GM12878 (cell line): ENCODE measurements at regions not wholly inside any gene's neighbourhood (a gene's known extent, or its start where the extent isn't known, plus 50 kb on each side); places are given as distances from the start of the nearest gene placed in this dataset.

Experiments used
- ATAC-seq: fragments of 200-7000 bp; cut with Tn5 transposase; 3 replicates; pipeline ENCODE4 v1.9.1; 2020; ENCODE audit warnings: mild to moderate bottlenecking, moderate library complexity
- BruUV-seq: library from RNA; stranded (reverse); fragments of 400-500 nt; replicated peaks from 2 replicates; lab custom pipeline; 2021; lab: Mats Ljungman, UMichigan
- CTCF ChIA-PET: fragments of 300-600 bp; sonication (Branson Sonifier 250); formaldehyde crosslinking; extraction: SDS; loops from one replicate; lab custom pipeline; 2021; ENCODE audit warnings: inconsistent platforms; lab: Yijun Ruan, JAX
- POLR2A ChIA-PET: fragments of 350-600 bp; formaldehyde crosslinking; extraction: SDS; loops from one replicate; lab custom pipeline; 2021; ENCODE audit warnings: inconsistent platforms; lab: Charles Lee
- RAD21 ChIA-PET: fragments of 300-600 bp; sonication (Branson Sonifier 250); formaldehyde crosslinking; loops from one replicate; lab custom pipeline; 2023; ENCODE audit warnings: antibody characterized with exemption; ENCODE audit not compliant: unreplicated experiment; lab: Charles Lee
- SMC1A ChIA-PET: fragments of 300-600 bp; sonication (Branson Sonifier 250); formaldehyde crosslinking; loops from one replicate; lab custom pipeline; 2023; ENCODE audit not compliant: unreplicated experiment, uncharacterized antibody; lab: Charles Lee
- DNase-seq: peaks from one replicate; pipeline ENCODE4 v3.0.0-alpha.2; 2011; ENCODE audit warnings: low read depth, low spot score
- FAIRE-seq: peaks from 3 replicates; lab custom pipeline; 2011; peaks lifted over from hg19 to GRCh38; lab: Jason Lieb, UNC
- H2AFZ ChIP-seq: 2 replicates; pipeline ENCODE4 v1.6.0; 2011; ENCODE audit warnings: low read depth, low read length, control low read depth; ENCODE audit not compliant: control insufficient read depth
- H3K27ac ChIP-seq: 2 replicates; pipeline ENCODE4 v1.5.1; 2011; ENCODE audit warnings: control low read depth; ENCODE audit not compliant: control insufficient read depth, insufficient read depth
- H3K27me3 ChIP-seq, 2 experiments: replicated peaks in 1 of 2; 2 replicates each; pipeline versions ENCODE4 v1.6.0 to v1.6.1; 2011; ENCODE audit warnings: low read length in 1 of 2; ENCODE audit not compliant: control insufficient read depth in 2 of 2, insufficient read depth in 2 of 2
- H3K36me3 ChIP-seq, 2 experiments: 2 replicates each; pipeline ENCODE4 v1.5.1; 2011; ENCODE audit warnings: low read length in 1 of 2; ENCODE audit not compliant: control insufficient read depth in 2 of 2, insufficient read depth in 2 of 2
- H3K4me1 ChIP-seq: 2 replicates; pipeline ENCODE4 v1.6.1; 2011; ENCODE audit warnings: mild to moderate bottlenecking, low read length, moderate library complexity, mixed read lengths; ENCODE audit not compliant: control insufficient read depth, insufficient read depth
- H3K4me2 ChIP-seq: 2 replicates; pipeline ENCODE4 v1.6.0; 2011; ENCODE audit warnings: control low read depth; ENCODE audit not compliant: control insufficient read depth, insufficient read depth
- H3K4me3 ChIP-seq: fragments of 200-600 bp; sonication (generic); 2 replicates; pipeline ENCODE4 v1.5.1; 2016
- H3K79me2 ChIP-seq: 2 replicates; pipeline ENCODE4 v1.6.0; 2011; ENCODE audit warnings: low read length; ENCODE audit not compliant: control insufficient read depth, insufficient read depth
- H3K9ac ChIP-seq: 2 replicates; pipeline ENCODE4 v1.8.0; 2011; ENCODE audit warnings: low read length, control low read depth, mixed read lengths; ENCODE audit not compliant: control insufficient read depth, insufficient read depth
- H3K9me3 ChIP-seq: replicated peaks from 3 replicates; pipeline ENCODE4 v1.5.1; 2011; ENCODE audit warnings: mild to moderate bottlenecking, low read length; ENCODE audit not compliant: control insufficient read depth, insufficient read depth
- H4K20me1 ChIP-seq: 2 replicates; pipeline ENCODE4 v1.6.0; 2011; ENCODE audit not compliant: control insufficient read depth, insufficient read depth
- E2F4 ChIP-seq: IDR thresholded peaks from 2 replicates; pipeline ENCODE4 v1.6.1; 2012; ENCODE audit warnings: low read depth, low read length, improper control_type of control experiment
- ESRRA ChIP-seq: IDR thresholded peaks from 2 replicates; pipeline ENCODE4 v1.6.1; 2012; ENCODE audit warnings: mild to moderate bottlenecking, low read length, improper control_type of control experiment
- GABPA ChIP-seq: IDR thresholded peaks from 2 replicates; pipeline ENCODE4 v1.6.1; 2014; ENCODE audit warnings: antibody characterized with exemption, low read depth, mild to moderate bottlenecking, inconsistent platforms
- HDAC6 ChIP-seq: fragments of 200-600 bp; sonication (generic); IDR thresholded peaks from one replicate; pipeline ENCODE4 v1.8.0; 2017; ENCODE audit warnings: antibody characterized with exemption; ENCODE audit not compliant: unreplicated experiment
- HSF1 ChIP-seq: fragments of 150-350 bp; IDR thresholded peaks from 2 replicates; pipeline ENCODE4 v1.6.1; 2014; ENCODE audit warnings: mild to moderate bottlenecking, low read depth, low read length
- NR2C1 ChIP-seq: fragments of 450-650 bp; IDR thresholded peaks from 2 replicates; pipeline ENCODE4 v1.6.1; 2017; ENCODE audit warnings: antibody characterized with exemption, mild to moderate bottlenecking, moderate library complexity
- POLR2A ChIP-seq: IDR thresholded peaks from 2 replicates; pipeline ENCODE4 v1.6.1; 2011; ENCODE audit warnings: low read depth, mild to moderate bottlenecking, low read length
- POLR2AphosphoS5 ChIP-seq: IDR thresholded peaks from 2 replicates; pipeline ENCODE4 v1.6.1; 2011; ENCODE audit warnings: mild to moderate bottlenecking, low read length, inconsistent platforms
- POU2F2 ChIP-seq: IDR thresholded peaks from 3 replicates; pipeline ENCODE4 v1.6.1; 2011; ENCODE audit warnings: low read depth, mild to moderate bottlenecking, low read length, borderline replicate concordance
- SP1 ChIP-seq: IDR thresholded peaks from one replicate; pipeline ENCODE4 v1.6.1; 2011; ENCODE audit warnings: low read depth, low read length
- SUPT20H ChIP-seq: IDR thresholded peaks from 2 replicates; pipeline ENCODE4 v1.6.1; 2011; ENCODE audit warnings: low read depth, mild to moderate bottlenecking, low read length, moderate library complexity, borderline replicate concordance; ENCODE audit not compliant: control insufficient read depth
- ZNF687 ChIP-seq: fragments of 450-650 bp; IDR thresholded peaks from 2 replicates; pipeline ENCODE4 v1.6.1; 2017; ENCODE audit warnings: mild to moderate bottlenecking, moderate library complexity
- WGBS: methylation state at CpG from one replicate; pipeline ENCODE4 v1.1.6; 2016; ENCODE audit warnings: low lambda C conversion rate; ENCODE audit not compliant: insufficient replicate concordance, insufficient coverage; ENCODE audit errors: missing lambda C conversion rate; 5-methylcytosine and 5-hydroxymethylcytosine counted together
- in situ Hi-C: fragments of 300-500 bp; cut with MboI; formaldehyde crosslinking; loops from 9 replicates; pipeline ENCODE4 v1.14.3; 2018; ENCODE audit warnings: mixed read lengths
- intact Hi-C: fragments of 100-400 bp; cut with micrococcal nuclease; formaldehyde crosslinking; loops from one replicate; pipeline ENCODE4 v1.14.2; 2022; ENCODE audit not compliant: unreplicated experiment
- TF ChIP-seq, protein P1 (sequence below): fragments of 450-650 bp; IDR thresholded peaks from 2 replicates; pipeline ENCODE4 v1.6.1; 2017; ENCODE audit warnings: antibody characterized with exemption, mild to moderate bottlenecking, moderate library complexity

GRCh38 chr3:72258361-72259141, 473.6 kb upstream of the PROK2 start:
- Histone ChIP-seq H3K79me2 (no peaks in the 10 kb centered on the region), H3K9ac (no peak overlapping the region), H3K4me2 (no peak overlapping the region), H3K4me3 (no peak overlapping the region), H3K36me3 (no peaks in the 10 kb centered on the region), H3K4me1 (peaks cover 22% of the 10 kb centered on the region), H4K20me1 (no peaks in the 10 kb centered on the region), H3K9me3 (no peaks in the 10 kb centered on the region; the same call in 2 of the 3 replicates), H3K27ac (no peak overlapping the region), H3K27me3 (no peaks in the 10 kb centered on the region), H2AFZ (no peak overlapping the region)
- DNase-seq (no peak), FAIRE-seq (no peak), ATAC-seq (no peak)
- SMC1A ChIA-PET: interaction anchor here (0.8 to 2.5 kb wide), 4 partner anchors 7 to 325 kb away, joined by 3 to 7 read pairs (median 3); no protein-coding TSS in a partner anchor
- in situ Hi-C loops (no loop called here), intact Hi-C loops (no loop called here)
- CTCF ChIA-PET: interaction anchor here (2.3 kb wide), 1 partner anchor 8 kb away, joined by 7 read pairs; no protein-coding TSS in a partner anchor
- no TSS peak for BruUV-seq
- WGBS: 76% methylated on average over 17 of the region's 17 CpGs
- RAD21 ChIA-PET: interaction anchor here (0.5 kb wide), 1 partner anchor 22 kb away, joined by 5 read pairs; no protein-coding TSS in a partner anchor
- POLR2A ChIA-PET: no interaction called here
- TF ChIP-seq SUPT20H (no peak), POLR2AphosphoS5 (no peak), NR2C1 (no peak), SP1 (no peak), ZNF687 (no peak), POU2F2 (no peak), HDAC6 (no peak), ESRRA (no peak), GABPA (no peak), POLR2A (no peak), HSF1 (no peak), E2F4 (no peak)
- TF ChIP-seq, protein P1, sequence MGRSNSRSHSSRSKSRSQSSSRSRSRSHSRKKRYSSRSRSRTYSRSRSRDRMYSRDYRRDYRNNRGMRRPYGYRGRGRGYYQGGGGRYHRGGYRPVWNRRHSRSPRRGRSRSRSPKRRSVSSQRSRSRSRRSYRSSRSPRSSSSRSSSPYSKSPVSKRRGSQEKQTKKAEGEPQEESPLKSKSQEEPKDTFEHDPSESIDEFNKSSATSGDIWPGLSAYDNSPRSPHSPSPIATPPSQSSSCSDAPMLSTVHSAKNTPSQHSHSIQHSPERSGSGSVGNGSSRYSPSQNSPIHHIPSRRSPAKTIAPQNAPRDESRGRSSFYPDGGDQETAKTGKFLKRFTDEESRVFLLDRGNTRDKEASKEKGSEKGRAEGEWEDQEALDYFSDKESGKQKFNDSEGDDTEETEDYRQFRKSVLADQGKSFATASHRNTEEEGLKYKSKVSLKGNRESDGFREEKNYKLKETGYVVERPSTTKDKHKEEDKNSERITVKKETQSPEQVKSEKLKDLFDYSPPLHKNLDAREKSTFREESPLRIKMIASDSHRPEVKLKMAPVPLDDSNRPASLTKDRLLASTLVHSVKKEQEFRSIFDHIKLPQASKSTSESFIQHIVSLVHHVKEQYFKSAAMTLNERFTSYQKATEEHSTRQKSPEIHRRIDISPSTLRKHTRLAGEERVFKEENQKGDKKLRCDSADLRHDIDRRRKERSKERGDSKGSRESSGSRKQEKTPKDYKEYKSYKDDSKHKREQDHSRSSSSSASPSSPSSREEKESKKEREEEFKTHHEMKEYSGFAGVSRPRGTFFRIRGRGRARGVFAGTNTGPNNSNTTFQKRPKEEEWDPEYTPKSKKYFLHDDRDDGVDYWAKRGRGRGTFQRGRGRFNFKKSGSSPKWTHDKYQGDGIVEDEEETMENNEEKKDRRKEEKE: no peak
